GM19238 (cell line): ENCODE measurements at regions not wholly inside any gene's neighbourhood (a gene's known extent, or its start where the extent isn't known, plus 50 kb on each side); places are given as distances from the start of the nearest gene placed in this dataset.
"Not testable (repeated sequence)": the region's sequence is repeated elsewhere in the genome, so short reads cannot be mapped to it uniquely, and the experiment has no call there.

Experiments
- DNase-seq: peaks from one replicate; pipeline ENCODE4 v3.0.0; 2011; ENCODE audit warnings: low spot score; ENCODE audit not compliant: insufficient read length

DNA sequence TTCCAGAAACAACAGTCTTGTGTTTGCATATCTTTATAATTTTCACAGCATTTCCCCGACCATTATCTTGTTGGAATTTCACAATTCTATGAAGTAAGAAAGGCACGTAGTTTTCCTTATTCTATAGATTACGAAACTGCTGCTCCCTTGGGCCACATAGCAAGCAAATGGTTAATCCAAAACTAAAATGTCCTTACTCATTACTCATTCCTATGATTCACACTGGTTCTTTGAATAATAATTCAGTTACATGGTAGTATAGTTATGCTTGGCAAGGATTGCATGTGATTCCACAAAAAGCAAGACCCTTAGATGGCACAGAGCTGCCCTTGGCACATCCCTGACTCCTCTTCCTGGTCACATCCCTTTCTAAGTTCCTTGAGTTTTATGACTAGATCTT, 51.2 kb downstream of the OR13H1 start:
- DNase-seq: no peak

DNA sequence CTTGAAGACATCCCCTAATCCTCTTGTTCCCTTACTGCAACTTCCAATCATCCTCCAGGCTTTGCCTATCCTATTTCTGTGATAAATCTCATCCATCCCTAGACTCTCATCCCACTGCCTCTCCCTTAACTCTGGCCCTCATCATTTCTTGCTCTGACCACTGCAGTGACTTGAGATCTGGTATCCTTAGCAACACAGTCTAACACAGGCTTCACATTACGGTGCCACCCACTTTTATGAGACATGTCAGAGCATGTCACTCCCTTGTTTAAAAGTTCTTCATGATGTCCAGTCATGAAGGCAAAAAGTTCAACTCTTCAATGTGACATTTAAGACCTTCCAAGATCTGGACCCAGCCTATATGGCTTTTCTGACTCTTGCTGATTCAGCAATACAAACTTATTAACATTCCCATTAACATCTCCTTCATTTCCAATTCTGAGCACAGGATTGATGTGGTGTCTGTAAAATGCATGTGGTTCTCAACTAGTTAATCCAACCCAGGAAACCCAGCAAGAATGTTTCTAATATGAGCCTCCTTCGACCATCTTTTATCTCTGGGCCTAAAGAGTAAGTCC, 64.0 kb downstream of the OR13H1 start:
- DNase-seq: no peak

GRCh38 chrX:131609480-131609879, 65.6 kb downstream of the OR13H1 start:
- no peak for DNase-seq

DNA sequence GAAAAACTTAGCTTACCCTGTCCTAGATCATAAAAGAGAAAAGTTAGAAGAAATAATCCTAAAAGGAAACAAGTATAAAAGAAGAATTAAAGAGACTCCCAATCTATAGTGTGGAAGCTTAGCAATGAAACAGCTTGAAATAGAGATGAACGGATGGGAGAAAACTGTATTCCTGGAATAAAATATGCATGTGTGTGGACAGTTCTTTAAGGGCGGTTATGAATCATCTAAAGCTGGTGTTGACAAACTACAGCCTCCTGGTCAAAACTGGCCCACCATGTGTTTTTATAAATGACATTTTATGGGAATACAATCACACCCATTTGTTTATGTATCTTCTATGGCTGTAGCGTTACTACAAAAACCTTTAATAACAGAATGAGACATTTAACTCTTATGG, 69.4 kb downstream of the OR13H1 start:
- DNase-seq: no peak

GRCh38 chrX:131614241-131614640, 70.4 kb downstream of the OR13H1 start:
- no peak for DNase-seq

DNA sequence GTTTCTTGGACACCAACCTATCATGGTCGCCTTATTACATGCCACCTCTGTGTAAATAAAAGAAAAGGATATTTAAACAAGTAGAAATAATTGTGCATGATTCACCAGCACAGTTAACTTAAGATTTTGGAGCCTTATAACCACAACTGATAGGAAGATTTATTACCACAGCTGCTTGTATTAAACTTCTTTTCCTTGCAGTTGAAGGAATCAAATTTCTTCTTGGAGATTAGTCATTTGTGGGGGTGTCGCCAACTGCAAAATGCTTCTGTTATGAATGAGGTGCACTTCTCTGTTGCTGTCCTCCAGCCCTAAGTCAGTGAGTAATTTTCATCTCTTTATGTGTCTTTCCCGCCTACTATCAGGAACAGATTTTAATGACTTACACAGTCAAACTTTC, 73.3 kb downstream of the OR13H1 start:
- no peak for DNase-seq

GRCh38 chrX:131621650-131622049, 77.8 kb downstream of the OR13H1 start:
- no peak for DNase-seq

GRCh38 chrX:131626681-131627296, 82.9 kb downstream of the OR13H1 start:
- no peak for DNase-seq

- DNase-seq: no peak
These were observed 86.7 kb downstream of the OR13H1 start for GRCh38 chrX:131630534-131630933.

DNA sequence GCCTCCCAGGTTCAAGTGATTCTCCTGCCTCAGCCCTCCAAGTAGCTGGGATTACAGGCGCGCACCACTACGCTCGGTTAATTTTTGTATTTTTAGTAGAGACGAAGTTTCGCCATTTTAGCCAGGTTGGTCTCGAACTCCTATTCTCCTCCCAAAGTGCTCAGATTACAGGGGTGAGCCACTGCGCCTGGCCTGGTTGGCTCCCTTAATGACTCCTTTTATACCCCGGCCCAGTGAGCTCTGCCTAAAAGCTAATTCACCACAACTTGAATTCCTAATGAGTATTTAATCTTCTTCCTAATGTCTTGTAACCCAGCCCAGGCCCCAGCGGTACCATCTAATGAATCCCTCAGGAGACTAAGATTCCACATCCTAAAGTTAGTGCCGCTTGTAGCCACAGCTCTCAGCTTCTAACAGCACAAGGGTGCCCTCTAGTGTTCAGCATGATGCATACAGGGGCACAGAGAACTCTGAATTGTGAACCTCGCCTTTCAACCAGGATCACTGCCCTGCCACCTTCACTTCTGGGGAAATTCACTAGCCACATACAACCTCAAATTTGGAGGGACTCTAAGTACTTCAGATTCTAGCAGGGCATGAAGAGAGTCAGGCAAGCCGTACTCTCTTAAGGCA, 89.5 kb downstream of the OR13H1 start:
- peak; percentile 10 for DNase-seq

DNA sequence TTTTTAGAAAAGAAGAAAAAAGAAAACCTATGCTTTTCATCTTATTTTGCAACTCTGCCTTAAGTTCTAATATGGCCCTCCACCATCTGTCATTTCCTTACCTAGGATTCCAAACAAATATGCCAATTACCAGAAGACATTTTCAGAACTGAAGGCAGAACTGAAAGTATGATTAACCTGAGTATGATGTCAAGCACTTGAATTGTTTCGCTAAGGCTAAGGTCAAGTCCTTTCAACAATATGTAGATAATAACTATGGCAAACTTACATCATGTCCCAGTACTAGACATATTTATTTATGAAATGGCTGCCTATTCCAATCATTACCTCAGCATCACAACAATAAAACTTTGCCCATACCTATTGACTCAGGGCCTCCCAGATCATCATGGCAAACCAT, 91.0 kb downstream of the OR13H1 start:
- DNase-seq: no peak

GRCh38 chrX:131646106-131646505, 102.2 kb downstream of the OR13H1 start:
- no peak for DNase-seq

- no peak for DNase-seq
These were observed 105.9 kb downstream of the OR13H1 start for GRCh38 chrX:131649741-131650140.

DNA sequence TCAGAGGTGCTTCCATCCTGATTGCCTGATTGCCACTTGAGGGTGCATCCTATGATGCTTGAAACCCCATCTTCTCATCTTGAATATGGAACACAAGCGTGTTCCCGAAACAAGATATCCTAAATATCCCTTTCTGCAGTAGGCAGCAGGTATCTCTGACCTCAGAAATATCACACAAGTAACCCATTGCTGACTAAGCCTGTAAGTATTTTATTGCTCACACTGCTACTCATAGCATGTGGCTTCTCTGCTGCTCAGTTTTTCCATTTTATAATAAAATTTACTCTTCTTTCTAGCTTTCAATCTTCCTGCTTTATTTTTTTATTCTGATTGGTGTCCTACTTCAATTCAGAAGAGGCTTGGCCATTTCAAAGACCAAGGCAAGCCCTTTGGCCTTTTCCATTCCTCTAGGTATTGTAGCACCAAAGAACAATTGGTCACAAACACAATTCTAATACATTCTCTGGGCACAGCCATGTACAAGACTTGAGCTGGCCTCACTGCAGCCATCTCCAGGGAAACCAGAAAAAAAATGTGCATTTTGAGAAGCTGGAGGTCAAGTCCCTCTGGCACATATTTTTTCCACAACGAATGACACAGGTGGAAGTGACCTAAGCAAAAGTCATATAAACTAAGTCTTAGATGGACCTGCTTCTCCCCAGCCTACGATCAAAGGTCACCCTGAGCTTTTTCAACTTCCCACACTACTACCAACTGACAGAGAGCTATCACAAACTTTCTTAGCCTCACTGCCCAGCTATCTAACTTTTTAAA, 107.0 kb downstream of the OR13H1 start:
- DNase-seq: no peak

DNA sequence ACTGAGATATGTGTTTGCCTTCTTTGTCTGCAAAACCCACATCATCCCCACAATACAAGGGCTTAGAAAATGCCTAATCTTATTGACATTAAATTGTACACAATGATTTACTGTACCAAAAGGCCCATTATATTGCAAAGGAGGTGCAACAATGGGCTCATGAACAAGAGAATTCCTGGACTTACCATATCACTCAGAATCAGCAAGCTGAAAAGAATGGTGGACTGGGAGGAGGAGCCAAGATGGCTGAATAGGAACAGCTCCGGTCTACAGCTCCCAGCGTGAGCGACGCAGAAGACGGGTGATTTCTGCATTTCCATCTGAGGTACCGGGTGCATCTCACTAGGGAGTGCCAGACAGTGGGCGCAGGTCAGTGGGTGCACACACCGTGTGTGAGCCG, 119.9 kb downstream of the OR13H1 start:
- not testable (repeated sequence) for DNase-seq

- DNase-seq: no peak
These were observed 127.9 kb downstream of the OR13H1 start for GRCh38 chrX:131671735-131672134.

GRCh38 chrX:131675596-131676194, 131.8 kb downstream of the OR13H1 start:
- DNase-seq: no peak

- peak; percentile 56 for DNase-seq
These were observed 134.1 kb downstream of the OR13H1 start for GRCh38 chrX:131677655-131678628.

DNA sequence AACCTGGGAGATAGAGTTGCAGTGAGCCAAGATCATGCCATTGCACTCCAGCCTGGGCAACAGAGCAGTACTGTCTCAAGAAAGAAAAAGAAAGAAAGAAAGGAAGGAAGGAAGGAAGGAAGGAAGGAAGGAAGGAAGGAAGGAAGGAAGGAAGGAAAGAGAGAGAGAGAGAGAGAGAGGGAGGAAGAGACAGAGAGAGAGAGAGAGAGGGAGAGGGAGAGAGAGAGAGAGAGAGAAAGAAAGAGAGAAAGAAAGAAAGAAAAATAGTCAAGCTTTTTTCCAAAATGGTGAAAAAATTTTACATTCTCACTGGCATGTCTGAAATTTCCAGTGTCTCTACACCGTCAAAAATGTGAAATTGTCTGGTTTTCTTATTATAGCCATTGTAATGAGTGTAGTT, 138.9 kb downstream of the OR13H1 start:
- DNase-seq: not testable (repeated sequence)

DNA sequence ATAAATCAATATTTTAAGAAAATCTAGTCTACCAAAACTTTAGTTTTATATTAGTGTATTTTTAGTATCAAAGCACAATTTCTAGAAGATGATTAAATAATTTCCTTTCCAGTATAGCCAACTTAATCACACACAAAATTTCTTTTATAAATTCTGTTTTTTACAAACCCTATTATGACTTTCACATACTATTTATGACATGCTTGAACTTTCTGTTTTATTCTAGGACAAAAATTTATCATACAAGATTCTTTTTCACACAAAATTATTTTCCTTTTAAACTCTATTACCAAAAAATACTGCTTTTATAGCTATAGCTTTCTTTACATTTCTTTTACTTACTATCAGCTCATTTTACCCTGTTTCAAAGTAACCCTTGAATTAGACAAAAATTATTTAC, 149.5 kb downstream of the OR13H1 start:
- DNase-seq: no peak

GRCh38 chrX:131696989-131697388, 153.1 kb downstream of the OR13H1 start:
- DNase-seq: not testable (repeated sequence)
